GM23338 (cell line): ENCODE measurements at regions not wholly inside any gene's neighbourhood (a gene's known extent, or its start where the extent isn't known, plus 50 kb on each side); places are given as distances from the start of the nearest gene placed in this dataset.

Experiments used
- CREB1 ChIP-seq: fragments of 250-450 bp; sonication (Bioruptor Pico); IDR thresholded peaks from 2 replicates; pipeline ENCODE4 v1.5.0; 2020; ENCODE audit warnings: low read depth, mild to moderate bottlenecking, moderate library complexity
- EZH2 ChIP-seq: fragments of 200-600 bp; sonication (generic); IDR thresholded peaks from one replicate; pipeline ENCODE4 v1.8.0; 2017; ENCODE audit warnings: antibody characterized with exemption, mild to moderate bottlenecking, low read depth; ENCODE audit not compliant: unreplicated experiment
- EZH2phosphoT487 ChIP-seq: fragments of 200-600 bp; sonication (generic); IDR thresholded peaks from one replicate; pipeline ENCODE4 v1.8.1; 2018; ENCODE audit warnings: antibody characterized with exemption; ENCODE audit not compliant: unreplicated experiment
- POLR2AphosphoS5 ChIP-seq: IDR thresholded peaks from 2 replicates; pipeline ENCODE4 v1.6.1; 2016; ENCODE audit warnings: antibody characterized with exemption, low read depth
- STAT1 ChIP-seq: IDR thresholded peaks from one replicate; pipeline ENCODE4 v1.6.1; 2016; ENCODE audit warnings: antibody characterized with exemption; ENCODE audit not compliant: unreplicated experiment
- TF ChIP-seq, protein P1 (sequence below), 2 experiments: fragments of 200-600 bp in 1 of 2; sonication (generic) in 1 of 2; conservative IDR thresholded peaks; 2 replicates each; pipeline versions ENCODE4 v1.5.1 to v1.6.1; 2016 to 2017; ENCODE audit warnings: antibody characterized with exemption in 2 of 2, low read depth in 2 of 2, mild to moderate bottlenecking in 2 of 2, moderate library complexity in 1 of 2

- TF ChIP-seq EZH2 (no peak), STAT1 (no peak), CREB1 (no peak), POLR2AphosphoS5 (no peak), EZH2phosphoT487 (no peak)
- TF ChIP-seq, protein P1, sequence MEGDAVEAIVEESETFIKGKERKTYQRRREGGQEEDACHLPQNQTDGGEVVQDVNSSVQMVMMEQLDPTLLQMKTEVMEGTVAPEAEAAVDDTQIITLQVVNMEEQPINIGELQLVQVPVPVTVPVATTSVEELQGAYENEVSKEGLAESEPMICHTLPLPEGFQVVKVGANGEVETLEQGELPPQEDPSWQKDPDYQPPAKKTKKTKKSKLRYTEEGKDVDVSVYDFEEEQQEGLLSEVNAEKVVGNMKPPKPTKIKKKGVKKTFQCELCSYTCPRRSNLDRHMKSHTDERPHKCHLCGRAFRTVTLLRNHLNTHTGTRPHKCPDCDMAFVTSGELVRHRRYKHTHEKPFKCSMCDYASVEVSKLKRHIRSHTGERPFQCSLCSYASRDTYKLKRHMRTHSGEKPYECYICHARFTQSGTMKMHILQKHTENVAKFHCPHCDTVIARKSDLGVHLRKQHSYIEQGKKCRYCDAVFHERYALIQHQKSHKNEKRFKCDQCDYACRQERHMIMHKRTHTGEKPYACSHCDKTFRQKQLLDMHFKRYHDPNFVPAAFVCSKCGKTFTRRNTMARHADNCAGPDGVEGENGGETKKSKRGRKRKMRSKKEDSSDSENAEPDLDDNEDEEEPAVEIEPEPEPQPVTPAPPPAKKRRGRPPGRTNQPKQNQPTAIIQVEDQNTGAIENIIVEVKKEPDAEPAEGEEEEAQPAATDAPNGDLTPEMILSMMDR (conservative IDR thresholded peaks at IDR 0.05; ENCODE audit: low read depth in 2 of 2): no peak
Observed at GRCh38 chr12:87812681-87813080, 216.5 kb downstream of the C12orf50 start.
